T1000 (cell line): ENCODE measurements at regions not wholly inside any gene's neighbourhood (a gene's known extent, or its start where the extent isn't known, plus 50 kb on each side); places are given as distances from the start of the nearest gene placed in this dataset.
A peak's percentile ranks its signal among the peaks of the same experiment; 100 is the strongest.

Source experiments
- DNase-seq: peaks from one replicate; lab custom pipeline; 2025; ENCODE audit warnings: mixed read lengths; lab: John Stamatoyannopoulos, UW

DNA sequence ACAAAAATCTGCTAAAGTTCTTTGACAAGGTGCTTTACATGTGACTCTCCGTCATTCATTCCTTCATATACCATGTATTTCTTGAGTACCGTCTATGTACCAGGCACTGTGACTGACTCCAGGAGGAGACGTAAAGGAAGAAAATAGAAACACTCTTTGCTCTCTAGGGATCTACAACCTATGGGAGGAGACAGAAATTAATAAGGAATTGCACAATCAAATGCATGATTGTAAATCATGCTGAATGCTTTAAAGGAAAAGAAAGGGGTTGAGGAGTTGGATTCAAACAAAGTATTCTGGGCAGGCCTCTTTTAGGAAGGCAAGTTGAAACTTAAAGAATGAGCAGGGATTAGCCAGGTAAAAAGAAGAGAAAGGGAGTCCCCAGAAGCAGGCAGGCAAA lies 239.1 kb upstream of the FGGY start:
- DNase-seq: no peak

DNA sequence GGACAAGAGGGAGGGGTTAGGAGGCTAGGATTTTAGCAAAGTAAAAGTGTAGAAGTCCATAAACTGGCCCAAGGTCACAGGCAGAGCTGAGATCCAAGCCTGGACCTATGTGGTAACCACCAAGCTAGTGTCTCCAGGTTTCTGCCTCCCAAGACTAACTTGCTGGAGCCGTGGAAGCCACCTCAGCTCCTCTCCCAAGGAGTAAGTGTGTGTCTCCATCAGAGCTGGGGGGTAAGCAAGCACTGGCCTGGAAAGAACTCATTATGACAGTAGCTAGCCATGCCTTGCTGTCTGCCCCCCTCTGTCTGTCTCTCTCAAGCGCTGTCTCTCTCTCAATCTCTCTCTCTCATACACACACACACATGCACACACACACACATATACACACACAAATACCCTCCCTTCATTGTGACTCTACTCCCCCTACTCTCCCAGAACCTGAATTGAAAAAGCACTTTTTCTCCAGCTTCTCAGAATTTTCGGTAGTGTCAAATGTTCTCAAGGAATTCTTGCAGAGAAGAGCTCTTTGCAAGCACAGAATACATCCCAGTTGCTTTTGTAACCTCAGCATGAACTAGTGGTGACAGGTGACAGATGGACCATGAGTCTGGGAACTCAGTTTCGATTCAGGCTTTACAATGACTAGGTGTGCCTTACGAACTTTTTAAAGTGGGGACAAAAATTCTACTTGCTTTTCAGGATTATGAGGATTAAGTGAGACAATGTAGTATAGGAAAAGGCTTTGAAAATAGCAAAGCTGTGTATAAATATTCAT lies 238.0 kb upstream of the FGGY start:
- DNase-seq: no peak

DNA sequence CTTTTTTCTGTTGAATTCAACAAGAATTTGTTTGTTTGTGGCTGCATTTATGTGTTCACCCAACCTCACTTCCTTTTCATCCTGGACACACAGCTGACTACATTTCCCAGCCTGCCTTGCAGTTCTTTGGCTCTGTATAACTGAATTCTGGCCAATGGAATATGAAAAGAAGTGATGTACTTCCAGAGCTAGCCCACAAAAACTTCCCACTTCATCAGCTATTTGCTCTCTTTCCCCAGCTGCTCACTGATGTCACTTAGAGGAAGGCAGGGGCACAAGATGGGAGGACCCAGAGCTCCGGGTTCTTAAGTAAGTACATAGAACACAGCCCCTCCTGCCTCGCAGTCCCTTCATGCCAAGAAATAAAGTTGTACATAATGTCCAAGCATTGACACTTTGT lies 235.0 kb upstream of the FGGY start:
- peak; percentile 47 for DNase-seq

DNA sequence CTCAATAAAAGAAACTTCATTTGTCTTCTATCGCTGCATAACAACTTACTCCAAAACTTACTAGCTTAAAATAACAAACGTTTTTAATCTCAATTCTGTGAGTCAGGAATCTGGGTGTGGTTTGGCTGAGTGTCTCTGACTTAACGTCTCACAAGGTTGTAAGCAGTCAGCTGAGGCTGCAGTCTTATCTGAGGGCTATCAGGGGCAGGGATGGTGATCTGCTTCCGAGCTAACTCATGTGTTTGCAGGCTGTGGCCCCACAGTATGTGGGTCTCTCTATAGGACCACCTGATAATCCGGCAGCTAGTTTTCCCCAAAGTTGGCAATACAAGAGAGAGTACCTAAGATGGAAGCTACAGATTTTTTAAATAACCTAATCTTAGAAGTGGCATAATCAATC lies 234.2 kb upstream of the FGGY start:
- DNase-seq: no peak

DNA sequence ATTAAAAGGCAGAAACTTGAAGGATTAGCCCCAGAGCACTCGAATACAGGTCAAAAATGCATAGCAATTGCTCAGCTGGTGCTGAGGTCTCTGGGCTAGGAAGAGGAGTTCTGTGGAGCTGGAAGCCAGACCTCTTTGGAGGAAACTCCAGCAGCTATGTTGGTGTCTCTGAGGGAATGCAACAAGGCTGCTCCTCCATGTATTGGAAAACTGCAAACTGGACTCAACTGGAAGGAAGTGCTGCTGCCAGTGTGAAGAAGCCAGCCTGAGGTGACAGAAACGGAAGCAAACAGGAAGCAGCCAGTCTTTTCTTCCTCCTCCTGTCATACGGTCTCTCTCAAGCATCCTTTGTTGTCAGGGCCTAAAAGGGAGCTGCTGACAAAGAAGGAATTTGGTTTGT lies 233.4 kb upstream of the FGGY start:
- no peak for DNase-seq

DNA sequence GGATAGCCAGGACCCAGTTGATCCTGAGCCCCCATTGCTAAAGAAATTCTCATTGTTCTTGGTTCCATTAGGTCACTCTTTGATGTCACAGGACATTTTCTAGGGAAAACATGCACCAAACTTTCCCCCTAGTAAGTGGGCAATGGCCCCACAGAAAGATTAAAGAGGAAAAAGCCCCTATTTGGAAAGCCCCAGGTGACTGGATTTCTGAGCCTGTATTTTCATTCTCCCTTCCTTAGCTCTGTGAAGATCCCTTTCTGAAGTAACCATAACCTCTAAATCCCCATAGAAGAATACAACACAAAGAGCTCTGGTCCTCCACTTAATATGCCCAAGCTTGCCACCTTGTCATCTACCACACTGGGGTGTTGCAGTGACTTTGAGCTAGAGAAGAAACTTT lies 232.3 kb upstream of the FGGY start:
- no peak for DNase-seq

DNA sequence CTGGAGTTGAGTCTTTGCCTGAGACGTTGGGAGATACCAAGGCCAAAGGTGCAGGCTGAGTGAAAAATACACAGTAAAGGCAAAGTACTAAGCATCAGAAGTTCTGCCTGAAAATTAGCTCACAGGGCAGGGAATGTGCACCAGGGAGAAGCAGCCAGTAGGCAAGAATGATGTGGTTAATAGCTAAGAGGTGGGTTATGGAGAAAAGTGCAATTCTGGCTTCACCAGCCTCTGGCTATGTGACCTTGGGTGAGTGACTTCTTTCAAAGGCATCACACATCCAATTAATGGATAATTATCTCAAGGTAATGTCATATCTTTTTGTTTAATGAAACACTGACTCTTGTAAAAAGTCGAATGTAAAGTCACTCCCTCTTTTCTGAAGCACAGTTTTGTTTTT lies 230.7 kb upstream of the FGGY start:
- DNase-seq: no peak

DNA sequence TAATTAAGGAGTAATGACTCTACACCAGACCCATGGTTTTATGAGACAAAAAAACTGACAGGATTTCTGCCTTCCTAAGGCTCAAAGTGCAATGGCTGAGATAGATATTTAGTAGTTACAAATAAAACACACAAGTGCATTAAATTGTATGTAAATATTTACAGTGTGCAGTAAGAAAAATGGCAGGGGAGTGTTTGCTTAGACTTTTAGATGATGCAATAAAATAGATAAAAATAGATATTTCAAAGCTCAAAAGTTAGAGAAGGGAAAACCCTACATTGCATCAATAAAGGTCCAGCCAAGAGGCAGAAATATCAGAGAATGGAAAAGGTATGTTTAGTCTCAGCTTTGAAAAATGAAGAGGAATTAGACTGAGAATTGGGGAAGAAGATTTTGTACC lies 226.3 kb upstream of the FGGY start:
- DNase-seq: no peak

DNA sequence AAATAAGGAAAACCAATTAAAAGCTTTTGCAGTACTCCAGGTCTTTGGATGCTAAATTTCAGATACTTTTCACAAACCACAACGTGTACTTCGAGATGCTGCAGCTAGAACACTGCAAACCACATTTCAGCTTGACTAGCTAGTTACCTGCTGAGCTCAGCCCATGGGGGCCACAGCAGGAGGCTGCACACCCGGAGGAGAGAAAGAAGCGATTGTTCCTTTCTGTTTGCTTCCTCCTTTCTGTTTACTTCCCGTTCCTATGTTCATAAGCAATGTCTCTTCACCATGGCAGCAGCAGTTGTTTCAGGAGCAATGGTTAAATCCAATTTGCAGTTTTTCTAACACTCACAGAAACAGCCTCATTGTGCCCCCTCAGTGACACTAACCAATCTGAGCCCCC lies 225.6 kb upstream of the FGGY start:
- no peak for DNase-seq

DNA sequence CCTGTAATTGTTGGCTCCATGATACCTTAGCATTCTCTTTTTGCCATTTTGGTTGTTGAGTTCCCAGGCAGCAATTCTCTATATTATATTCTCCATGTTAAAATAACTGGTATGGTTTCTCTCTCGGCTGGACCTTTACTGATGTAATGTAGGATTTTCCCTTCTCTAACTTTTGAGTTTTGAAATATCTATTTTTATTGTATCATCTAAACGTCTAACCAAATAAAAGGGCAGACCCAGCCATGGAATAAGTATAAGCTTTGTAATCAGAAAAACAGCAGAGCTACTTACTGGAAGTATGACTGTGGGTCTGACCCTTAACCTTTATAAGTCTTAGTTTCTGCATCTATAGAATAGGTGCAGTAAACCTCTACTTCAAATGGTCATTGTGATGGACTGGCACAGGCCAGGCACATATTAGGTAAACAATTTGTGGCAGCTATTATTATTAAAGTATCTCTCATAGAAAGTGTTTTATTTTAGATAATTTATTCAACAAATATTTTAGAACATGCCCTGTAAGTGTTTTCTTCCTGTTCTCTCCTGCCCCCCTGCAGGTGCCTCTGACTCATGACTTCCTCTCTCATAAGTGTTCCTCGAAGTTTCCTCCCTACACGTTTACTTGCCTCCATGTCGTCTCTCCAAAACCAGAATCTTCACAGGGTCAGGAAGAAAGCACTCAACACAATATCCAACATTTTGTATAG lies 224.9 kb upstream of the FGGY start:
- DNase-seq: no peak

DNA sequence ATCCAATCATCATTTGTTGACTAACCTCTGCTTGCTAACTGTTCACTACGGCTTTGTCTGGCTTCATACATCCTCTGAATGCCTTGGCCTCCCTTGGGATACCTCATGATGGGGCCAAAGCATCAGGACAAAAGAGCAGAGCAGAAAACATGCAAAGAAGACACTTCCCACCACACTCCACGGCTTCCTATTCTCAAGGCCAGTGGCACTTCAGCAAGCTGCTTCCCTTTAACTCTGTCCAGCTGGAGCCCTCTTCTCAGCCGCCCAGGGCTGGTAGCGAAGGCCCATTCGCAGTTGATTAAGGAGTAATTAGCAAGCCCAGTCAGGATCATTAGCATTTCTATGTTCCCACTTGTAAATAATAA lies 224.3 kb upstream of the FGGY start:
- no peak for DNase-seq

DNA sequence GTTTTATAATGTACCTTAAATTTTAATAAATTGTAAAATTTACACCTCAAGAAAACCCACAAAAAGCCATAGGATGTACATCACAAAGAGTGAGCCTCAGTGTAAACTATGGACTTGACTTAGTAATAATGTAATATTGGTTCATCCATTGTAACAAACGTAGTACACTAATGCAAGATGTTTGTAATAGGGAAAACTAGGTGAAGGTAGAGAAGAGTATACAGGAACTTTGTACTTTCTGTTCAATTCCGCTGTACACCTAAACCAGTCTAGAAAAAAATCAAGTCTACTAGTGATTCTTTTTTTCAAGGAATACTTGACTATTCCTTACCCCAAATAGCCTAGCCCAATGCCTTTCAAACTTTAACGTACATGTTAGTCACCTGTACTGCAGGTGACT lies 222.3 kb upstream of the FGGY start:
- DNase-seq: no peak

DNA sequence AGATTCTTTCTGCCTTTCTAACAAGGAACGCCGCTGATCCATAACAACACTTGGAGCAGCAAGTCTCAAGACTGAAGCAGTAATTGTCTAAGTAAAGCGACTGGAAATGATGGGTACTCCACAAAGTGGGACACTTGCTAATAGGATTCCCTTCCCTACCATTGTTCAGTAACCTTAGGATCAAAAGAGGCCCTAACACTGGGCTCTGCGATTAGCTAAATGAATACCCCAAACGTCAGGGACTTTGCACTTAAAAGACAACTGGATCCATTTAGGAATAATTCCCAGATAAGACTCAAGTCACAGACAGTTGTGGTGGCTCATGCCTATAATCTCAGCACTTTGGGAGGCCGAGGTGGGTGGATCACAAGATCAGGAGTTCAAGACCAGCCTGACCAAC lies 221.9 kb upstream of the FGGY start:
- DNase-seq: no peak

DNA sequence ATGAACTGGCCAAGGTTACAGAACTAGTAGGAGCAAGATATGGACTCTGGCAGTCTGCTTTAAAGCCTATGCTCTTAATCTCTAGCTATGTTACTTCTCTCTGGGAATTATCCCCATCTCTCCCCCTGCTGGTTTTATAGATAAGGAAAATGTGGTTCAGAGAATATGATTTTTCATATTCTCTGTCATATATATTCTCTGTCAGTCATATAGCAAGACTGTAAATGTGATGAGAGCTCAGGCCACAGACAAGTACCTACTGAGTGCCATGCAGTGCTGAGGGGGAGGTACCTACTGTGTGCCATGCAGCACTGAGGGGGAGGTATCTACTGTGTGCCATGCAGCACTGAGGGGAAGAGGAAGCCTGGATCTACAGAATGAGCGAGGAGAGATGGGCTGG lies 220.3 kb upstream of the FGGY start:
- no peak for DNase-seq

DNA sequence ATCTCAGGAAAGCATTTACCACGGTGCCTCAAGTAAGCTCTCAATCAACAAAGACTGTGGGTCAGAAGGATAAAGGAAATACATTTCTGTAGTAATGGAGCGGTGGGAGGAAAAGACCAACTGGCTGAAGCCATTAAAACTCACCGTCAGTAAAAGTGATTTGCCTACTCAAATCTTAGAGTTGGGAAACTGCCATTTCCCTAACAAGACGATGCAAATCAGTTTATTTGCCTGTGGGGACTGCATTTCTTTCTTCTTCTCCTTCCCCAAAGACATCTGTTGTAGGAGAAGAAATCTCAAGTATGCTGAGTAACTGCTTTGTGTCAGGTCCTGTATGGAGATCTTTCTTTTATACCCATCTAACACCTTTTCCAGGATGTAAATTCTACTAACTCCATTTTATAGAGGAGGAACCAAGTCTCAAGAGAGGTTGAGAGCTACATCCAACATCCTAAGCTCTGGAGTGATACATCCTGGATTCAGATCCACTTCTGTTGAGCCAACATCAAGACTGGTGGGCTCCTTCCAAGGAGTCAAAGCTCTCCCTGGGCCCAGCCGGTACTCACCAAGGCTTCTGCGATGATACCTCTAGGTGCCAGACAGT lies 219.3 kb upstream of the FGGY start:
- DNase-seq: no peak

DNA sequence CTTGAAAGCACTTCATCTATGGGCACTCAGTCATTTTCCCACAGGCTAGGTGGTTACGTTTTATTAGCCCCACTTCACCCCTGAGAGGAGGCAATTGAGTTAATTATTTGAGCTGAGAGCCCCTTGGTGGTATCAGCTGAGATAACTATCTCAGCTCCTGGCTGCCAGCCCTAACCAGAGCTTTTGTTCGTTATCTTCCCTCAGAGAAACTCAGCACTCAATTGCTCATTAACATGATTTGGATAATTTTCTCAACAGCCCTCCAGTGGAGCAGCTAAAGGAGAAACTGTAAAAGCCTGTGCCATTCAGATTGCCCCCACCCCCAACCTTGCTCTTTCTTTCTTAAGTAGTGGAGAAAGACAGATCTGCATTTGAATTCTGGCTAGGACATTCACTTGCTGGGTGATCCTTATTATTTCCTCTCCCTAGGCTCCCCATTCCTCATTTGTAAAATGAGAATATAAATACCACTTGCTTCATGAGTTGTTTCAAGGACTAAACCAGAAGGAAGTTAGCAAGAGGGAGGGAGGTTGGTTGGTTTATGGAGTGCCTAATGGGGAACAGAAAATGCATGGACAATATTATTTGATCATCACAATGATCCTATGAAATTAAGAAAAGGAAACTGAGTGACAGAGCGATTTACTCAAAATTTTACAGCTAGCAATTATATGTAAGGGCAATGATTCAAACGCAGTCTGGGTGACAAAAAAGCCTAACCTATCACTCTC lies 218.7 kb upstream of the FGGY start:
- no peak for DNase-seq

DNA sequence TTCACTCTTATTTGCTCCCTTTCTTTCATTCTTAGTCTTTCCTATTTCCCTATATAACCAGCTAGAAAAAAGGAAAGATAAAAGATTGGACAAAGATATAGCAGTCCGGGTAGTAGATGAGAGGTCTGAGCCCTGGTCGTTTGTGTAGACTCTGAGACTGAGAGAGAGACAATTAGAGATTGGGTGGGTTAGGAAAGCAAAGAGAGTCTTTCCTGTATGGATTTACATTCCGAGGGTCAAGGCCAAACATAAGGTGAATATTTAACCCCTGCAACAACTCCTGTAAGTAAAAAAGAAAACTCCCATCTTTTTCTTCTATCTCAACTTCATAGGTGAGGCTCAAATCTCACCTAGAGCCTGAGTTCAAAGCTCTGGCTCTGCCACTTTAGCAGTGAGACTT lies 218.0 kb upstream of the FGGY start:
- no peak for DNase-seq

DNA sequence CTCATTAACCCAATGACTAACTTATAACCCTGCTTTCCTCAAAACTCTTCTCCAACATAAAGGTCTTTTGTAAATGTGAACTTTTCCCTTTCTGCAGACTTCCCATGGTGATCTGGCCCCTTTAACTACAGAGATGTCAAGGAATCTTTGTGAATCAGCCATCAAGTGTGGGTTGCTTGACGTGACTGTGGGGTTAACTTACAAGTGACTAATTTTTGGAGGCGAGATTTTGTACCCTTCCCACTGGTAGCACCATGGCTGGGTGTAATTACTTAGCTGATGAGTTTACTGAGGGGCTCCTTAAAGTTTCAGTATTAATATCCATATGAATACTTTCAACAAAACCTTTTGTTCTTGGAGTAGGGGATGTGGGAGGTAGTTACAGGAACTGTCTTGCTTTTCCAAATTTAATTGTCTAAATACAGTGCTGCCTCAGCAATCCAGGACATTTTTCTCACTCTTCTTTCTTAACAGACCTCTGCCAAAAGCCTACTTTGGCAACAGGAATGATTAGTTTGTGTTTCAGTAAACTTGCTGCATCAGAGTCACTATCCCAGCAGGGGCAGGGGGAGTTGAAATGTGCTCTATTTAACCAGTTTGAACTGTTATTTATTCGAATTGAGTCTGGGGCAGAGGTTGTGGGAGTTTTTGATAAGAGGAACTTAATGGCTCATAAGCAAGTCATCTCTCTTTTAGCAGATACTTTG lies 217.3 kb upstream of the FGGY start:
- DNase-seq: no peak

DNA sequence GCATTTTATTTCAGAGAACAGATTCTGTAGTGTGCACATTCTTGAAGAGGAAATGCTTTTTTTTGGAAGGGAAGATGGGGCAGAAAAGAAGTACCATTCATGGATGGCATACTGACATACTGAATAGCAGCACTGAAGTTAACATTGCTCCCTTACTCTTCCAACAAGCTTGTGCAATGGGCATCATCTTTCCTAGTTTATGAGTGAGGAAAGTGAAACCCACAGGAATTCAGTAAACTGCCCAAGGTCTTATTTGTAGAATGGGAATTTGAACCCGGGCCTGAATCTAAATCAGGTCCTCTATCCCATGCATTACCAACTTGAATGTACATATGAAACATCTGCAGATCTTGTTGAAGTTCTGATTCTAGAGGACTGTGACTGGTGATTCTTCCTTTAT lies 215.7 kb upstream of the FGGY start:
- no peak for DNase-seq

DNA sequence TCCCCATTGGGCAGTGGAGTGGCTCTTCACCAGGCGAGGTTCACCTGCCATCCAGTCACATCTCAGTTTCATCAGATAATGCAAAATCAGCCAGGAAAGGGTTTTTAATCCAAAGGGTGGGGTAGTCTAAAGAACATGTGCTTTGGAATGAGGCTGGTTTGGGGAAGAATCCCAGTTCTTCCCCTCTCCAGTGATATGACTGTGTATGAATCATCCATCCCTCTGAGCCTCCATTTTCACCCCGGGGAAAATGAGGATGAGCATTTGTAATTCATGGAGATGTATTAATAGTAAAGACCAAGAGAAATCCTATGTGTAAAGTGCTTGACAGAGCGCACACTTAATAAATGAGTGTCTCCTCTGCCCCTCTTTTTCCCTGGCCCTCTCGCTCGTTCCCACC lies 215.1 kb upstream of the FGGY start:
- DNase-seq: no peak

DNA sequence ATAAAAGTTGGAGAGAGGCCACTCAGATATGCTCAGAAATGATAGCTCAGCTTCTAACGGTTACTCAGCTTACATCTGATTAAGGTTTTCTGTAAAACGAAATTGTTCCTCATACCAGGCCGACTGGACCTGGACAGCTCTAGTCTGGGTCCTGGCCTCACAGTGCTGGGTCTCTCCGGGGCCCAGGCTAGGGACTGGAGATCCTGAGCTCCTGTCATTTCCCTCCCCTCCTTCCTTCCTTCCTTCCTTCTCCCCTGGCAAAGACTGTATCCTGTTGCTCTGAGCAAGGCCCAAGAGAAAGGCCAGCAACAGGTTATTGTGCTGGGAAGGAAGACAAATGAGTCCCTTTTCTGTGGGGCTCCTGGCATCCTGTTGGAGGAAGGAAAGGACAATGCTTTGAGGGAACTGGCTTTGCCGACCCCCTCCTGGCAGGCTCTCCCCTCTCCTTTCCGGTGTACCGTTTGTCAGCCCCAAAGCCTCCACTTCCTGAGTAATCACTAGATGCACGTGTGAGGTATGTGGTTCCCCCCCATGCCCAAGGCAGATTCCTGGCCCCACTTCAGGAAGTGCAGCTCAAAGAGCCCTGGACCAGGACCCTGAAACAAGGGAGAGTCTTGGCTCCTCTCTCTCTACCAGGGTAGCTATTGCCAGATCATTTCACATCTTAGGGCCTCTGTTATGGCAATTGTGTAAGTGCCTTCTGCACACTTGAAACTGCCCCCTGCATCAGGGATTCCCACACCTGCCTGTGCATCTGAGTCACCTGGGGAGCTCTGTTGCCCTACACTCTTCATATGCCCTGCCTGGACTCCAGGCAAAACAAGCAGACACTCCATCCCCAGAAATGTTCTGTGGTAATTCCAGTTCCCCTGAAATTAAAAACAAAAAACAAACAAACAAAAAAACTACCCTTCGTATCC lies 212.7 kb upstream of the FGGY start:
- no peak for DNase-seq
